DND-41 (cell line): ENCODE measurements at regions not wholly inside any gene's neighbourhood (a gene's known extent, or its start where the extent isn't known, plus 50 kb on each side); places are given as distances from the start of the nearest gene placed in this dataset.

ENCODE experiments used
- ATAC-seq: fragments of 200-7000 bp; cut with Tn5 transposase; 3 replicates; pipeline ENCODE4 v1.9.1; 2021; ENCODE audit warnings: low read depth; ENCODE audit not compliant: insufficient read depth
- DNase-seq: peaks from one replicate; pipeline ENCODE4 v3.0.0-alpha.2; 2020
- H2AFZ ChIP-seq: 2 replicates; pipeline ENCODE4 v1.6.0; 2012; ENCODE audit warnings: low read depth, low read length
- H3K27ac ChIP-seq: 2 replicates; pipeline ENCODE4 v1.5.1; 2012; ENCODE audit warnings: low read length, inconsistent platforms
- H3K27me3 ChIP-seq: fragments of 200-600 bp; sonication (generic); 2 replicates; pipeline ENCODE4 v1.6.0; 2012; ENCODE audit warnings: low read length, mild to moderate bottlenecking, inconsistent platforms; ENCODE audit not compliant: insufficient read depth, poor library complexity
- H3K36me3 ChIP-seq: 2 replicates; pipeline ENCODE4 v1.5.1; 2012; ENCODE audit warnings: low read length, inconsistent platforms; ENCODE audit not compliant: insufficient read depth
- H3K4me1 ChIP-seq: 2 replicates; pipeline ENCODE4 v1.5.1; 2012; ENCODE audit warnings: mild to moderate bottlenecking, low read length; ENCODE audit not compliant: insufficient read depth
- H3K4me2 ChIP-seq: 2 replicates; pipeline ENCODE4 v1.6.0; 2012; ENCODE audit warnings: mild to moderate bottlenecking, moderate library complexity, low read length, inconsistent platforms; ENCODE audit not compliant: insufficient read depth
- H3K4me3 ChIP-seq, 2 experiments: fragments of 200-600 bp in 1 of 2; shearing (Covaris generic) in 1 of 2; 2 replicates each; pipeline ENCODE4 v1.5.1; 2012 to 2016; ENCODE audit warnings: inconsistent platforms in 2 of 2, low read length in 2 of 2, mild to moderate bottlenecking in 2 of 2, low read depth in 1 of 2, moderate library complexity in 1 of 2
- H3K79me2 ChIP-seq: 2 replicates; pipeline ENCODE4 v1.6.0; 2012; ENCODE audit warnings: low read length, inconsistent platforms; ENCODE audit not compliant: insufficient read depth
- H3K9ac ChIP-seq: 2 replicates; pipeline ENCODE4 v1.6.0; 2012; ENCODE audit warnings: low read depth, mild to moderate bottlenecking, inconsistent platforms, low read length, moderate library complexity
- H3K9me3 ChIP-seq: 2 replicates; pipeline ENCODE4 v1.5.1; 2012; ENCODE audit warnings: low read length, moderate library complexity, mild to moderate bottlenecking, inconsistent platforms; ENCODE audit not compliant: insufficient read depth, severe bottlenecking
- H4K20me1 ChIP-seq: 2 replicates; pipeline ENCODE4 v1.6.0; 2012; ENCODE audit warnings: low read length; ENCODE audit not compliant: insufficient read depth
- EZH2 ChIP-seq: IDR thresholded peaks from 3 replicates; pipeline ENCODE4 v1.6.1; 2012; ENCODE audit warnings: borderline replicate concordance, low read depth, mild to moderate bottlenecking, moderate library complexity, low read length, inconsistent platforms; ENCODE audit not compliant: severe bottlenecking
- TF ChIP-seq, protein P1 (sequence below): IDR thresholded peaks from 2 replicates; pipeline ENCODE4 v1.5.1; 2012; ENCODE audit warnings: borderline replicate concordance, low read length, moderate library complexity, mild to moderate bottlenecking; ENCODE audit not compliant: poor library complexity, severe bottlenecking; ENCODE audit errors: extremely low read depth

DNA sequence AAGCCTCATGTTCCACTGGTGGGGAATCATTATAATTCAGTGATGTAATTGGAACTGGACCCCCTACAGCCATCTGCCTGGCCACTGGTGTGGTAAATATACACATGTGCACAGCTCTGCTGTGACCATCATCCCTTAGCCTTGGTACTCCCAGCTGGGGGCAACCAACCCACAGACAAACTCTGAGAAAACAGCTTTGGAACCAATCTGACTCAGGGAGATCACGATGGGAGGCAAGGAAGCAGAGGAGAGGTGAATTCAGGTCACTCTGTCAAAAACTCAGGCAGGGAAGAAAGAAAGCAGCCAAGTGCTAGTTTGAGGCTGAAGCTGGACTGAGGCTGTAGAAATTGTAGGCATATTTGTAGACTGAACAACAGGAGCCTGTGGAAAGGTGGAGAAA is 197.8 kb upstream of the GALNT2 start:
- DNase-seq (no peak), ATAC-seq (no peak)
- no peaks in the 10 kb centered on the region for H3K4me1 ChIP-seq
- no peaks in the 10 kb centered on the region for H3K27me3 ChIP-seq
- no peak overlapping the region for H3K4me2 ChIP-seq
- TF ChIP-seq, protein P1, sequence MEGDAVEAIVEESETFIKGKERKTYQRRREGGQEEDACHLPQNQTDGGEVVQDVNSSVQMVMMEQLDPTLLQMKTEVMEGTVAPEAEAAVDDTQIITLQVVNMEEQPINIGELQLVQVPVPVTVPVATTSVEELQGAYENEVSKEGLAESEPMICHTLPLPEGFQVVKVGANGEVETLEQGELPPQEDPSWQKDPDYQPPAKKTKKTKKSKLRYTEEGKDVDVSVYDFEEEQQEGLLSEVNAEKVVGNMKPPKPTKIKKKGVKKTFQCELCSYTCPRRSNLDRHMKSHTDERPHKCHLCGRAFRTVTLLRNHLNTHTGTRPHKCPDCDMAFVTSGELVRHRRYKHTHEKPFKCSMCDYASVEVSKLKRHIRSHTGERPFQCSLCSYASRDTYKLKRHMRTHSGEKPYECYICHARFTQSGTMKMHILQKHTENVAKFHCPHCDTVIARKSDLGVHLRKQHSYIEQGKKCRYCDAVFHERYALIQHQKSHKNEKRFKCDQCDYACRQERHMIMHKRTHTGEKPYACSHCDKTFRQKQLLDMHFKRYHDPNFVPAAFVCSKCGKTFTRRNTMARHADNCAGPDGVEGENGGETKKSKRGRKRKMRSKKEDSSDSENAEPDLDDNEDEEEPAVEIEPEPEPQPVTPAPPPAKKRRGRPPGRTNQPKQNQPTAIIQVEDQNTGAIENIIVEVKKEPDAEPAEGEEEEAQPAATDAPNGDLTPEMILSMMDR: no peak
- TF ChIP-seq EZH2: no peak
- no peak overlapping the region for H2AFZ ChIP-seq
- H3K9ac ChIP-seq: no peak overlapping the region
- no peaks in the 10 kb centered on the region for H3K36me3 ChIP-seq
- no peak overlapping the region for H3K27ac ChIP-seq
- H4K20me1 ChIP-seq: no peaks in the 10 kb centered on the region
- H3K79me2 ChIP-seq: no peaks in the 10 kb centered on the region
- no peak overlapping the region for H3K4me3 ChIP-seq
- no peaks in the 10 kb centered on the region for H3K9me3 ChIP-seq

DNA sequence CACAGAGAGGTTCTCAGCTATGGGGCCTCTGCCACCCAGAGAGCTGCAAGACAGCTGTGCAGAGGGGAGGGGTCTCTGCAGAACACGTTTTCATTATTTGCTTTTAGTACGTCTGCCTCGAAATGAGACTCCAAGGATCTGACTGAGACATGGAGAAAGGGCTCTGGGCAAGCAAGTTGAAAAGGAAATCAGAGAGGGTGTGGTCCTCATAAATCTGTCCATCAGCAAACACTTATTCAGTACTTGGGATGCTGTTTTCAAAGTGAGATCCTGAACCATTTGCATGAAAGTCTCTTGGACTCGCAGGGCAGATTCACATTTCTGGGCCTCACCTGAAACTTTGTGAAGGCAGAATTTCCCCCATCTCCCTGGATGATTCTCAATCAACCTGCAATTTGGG is 197.4 kb upstream of the GALNT2 start:
- Histone ChIP-seq H2AFZ (no peak overlapping the region), H3K4me1 (no peaks in the 10 kb centered on the region), H3K9ac (no peak overlapping the region), H3K27me3 (no peaks in the 10 kb centered on the region), H3K4me3 (no peak overlapping the region), H3K36me3 (no peaks in the 10 kb centered on the region), H3K27ac (no peak overlapping the region), H4K20me1 (no peaks in the 10 kb centered on the region), H3K4me2 (no peak overlapping the region), H3K9me3 (no peaks in the 10 kb centered on the region), H3K79me2 (no peaks in the 10 kb centered on the region)
- no peak for ATAC-seq
- no peak for TF ChIP-seq EZH2
- TF ChIP-seq, protein P1: no peak
- no peak for DNase-seq

DNA sequence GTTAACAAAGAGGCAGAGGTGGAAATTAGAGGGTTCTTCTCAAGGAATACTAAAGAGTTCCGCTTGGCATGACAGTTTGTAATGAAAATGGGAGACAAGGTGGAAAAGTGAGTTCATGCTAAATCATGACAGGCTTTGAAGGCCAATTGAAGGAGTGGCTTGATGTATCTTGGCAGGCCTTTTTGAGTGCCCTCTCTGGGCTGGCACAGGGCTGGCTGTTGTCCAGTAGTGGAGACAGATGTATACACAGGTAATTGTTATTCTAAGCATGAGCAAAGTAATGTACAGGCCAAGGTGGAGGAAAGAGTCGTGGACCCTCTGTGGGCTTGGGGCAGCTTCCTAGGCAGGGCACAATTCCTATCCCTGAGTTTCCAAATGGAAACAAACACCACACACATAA is 196.7 kb upstream of the GALNT2 start:
- Histone ChIP-seq H3K27ac (no peak overlapping the region), H3K36me3 (no peaks in the 10 kb centered on the region), H2AFZ (no peak overlapping the region), H3K4me1 (no peaks in the 10 kb centered on the region), H3K4me2 (no peak overlapping the region), H3K79me2 (no peaks in the 10 kb centered on the region), H3K9ac (no peak overlapping the region), H3K9me3 (no peaks in the 10 kb centered on the region), H4K20me1 (no peaks in the 10 kb centered on the region), H3K4me3 (no peak overlapping the region), H3K27me3 (no peaks in the 10 kb centered on the region)
- no peak for TF ChIP-seq EZH2
- TF ChIP-seq, protein P1: no peak
- DNase-seq: no peak
- ATAC-seq: no peak
